ENCODE measurements at regions not wholly inside any gene's neighbourhood (a gene's known extent, or its start where the extent isn't known, plus 50 kb on each side); places are given as distances from the start of the nearest gene placed in this dataset.

- no peak for TF ChIP-seq CTCF (IDR thresholded peaks at IDR 0.05; ENCODE audit: low read depth, low read length, missing control alignments)
- no peak overlapping the region for H3K4me3 ChIP-seq (replicated peaks; ENCODE audit: low read depth, low read length)
- no peak for DNase-seq (ENCODE audit: extremely low read depth, low read depth)
Measured at GRCh38 chr5:12330993-12331588, 426.8 kb upstream of the CTNND2 start.

- no peak overlapping the region for H3K4me3 ChIP-seq (replicated peaks; ENCODE audit: low read depth, low read length)
- no peak for DNase-seq (ENCODE audit: extremely low read depth, low read depth)
- TF ChIP-seq CTCF (IDR thresholded peaks at IDR 0.05; ENCODE audit: low read depth, low read length, missing control alignments) = no peak
Measured at GRCh38 chr5:12330381-12330780, 426.1 kb upstream of the CTNND2 start.

- no peak for DNase-seq (ENCODE audit: extremely low read depth, low read depth)
- TF ChIP-seq CTCF (IDR thresholded peaks at IDR 0.05; ENCODE audit: low read depth, low read length, missing control alignments) = no peak
- no peak overlapping the region for H3K4me3 ChIP-seq (replicated peaks; ENCODE audit: low read depth, low read length)
Measured at GRCh38 chr5:12323637-12324229, 419.5 kb upstream of the CTNND2 start.

GRCh38 chr5:12322042-12322441 lies 417.8 kb upstream of the CTNND2 start:
- TF ChIP-seq CTCF (IDR thresholded peaks at IDR 0.05; ENCODE audit: low read depth, low read length, missing control alignments) = no peak
- no peak for DNase-seq (ENCODE audit: extremely low read depth, low read depth)
- no peak overlapping the region for H3K4me3 ChIP-seq (replicated peaks; ENCODE audit: low read depth, low read length)

- no peak overlapping the region for H3K4me3 ChIP-seq (replicated peaks; ENCODE audit: low read depth, low read length)
- no peak for TF ChIP-seq CTCF (IDR thresholded peaks at IDR 0.05; ENCODE audit: low read depth, low read length, missing control alignments)
- DNase-seq (ENCODE audit: extremely low read depth, low read depth) = no peak
Measured at GRCh38 chr5:12320331-12320730, 416.1 kb upstream of the CTNND2 start.

GRCh38 chr5:12316812-12317211 lies 412.6 kb upstream of the CTNND2 start:
- TF ChIP-seq CTCF (IDR thresholded peaks at IDR 0.05; ENCODE audit: low read depth, low read length, missing control alignments) = no peak
- DNase-seq (ENCODE audit: extremely low read depth, low read depth) = no peak
- H3K4me3 ChIP-seq (replicated peaks; ENCODE audit: low read depth, low read length) = no peak overlapping the region

- TF ChIP-seq CTCF (IDR thresholded peaks at IDR 0.05; ENCODE audit: low read depth, low read length, missing control alignments) = no peak
- H3K4me3 ChIP-seq (replicated peaks; ENCODE audit: low read depth, low read length) = no peak overlapping the region
- DNase-seq (ENCODE audit: extremely low read depth, low read depth) = no peak
Measured at GRCh38 chr5:12315461-12315860, 411.2 kb upstream of the CTNND2 start.
